ENCODE measurements at regions not wholly inside any gene's neighbourhood (a gene's known extent, or its start where the extent isn't known, plus 50 kb on each side); places are given as distances from the start of the nearest gene placed in this dataset.
"Not testable (repeated sequence)": the region's sequence is repeated elsewhere in the genome, so short reads cannot be mapped to it uniquely, and the experiment has no call there.

DNA sequence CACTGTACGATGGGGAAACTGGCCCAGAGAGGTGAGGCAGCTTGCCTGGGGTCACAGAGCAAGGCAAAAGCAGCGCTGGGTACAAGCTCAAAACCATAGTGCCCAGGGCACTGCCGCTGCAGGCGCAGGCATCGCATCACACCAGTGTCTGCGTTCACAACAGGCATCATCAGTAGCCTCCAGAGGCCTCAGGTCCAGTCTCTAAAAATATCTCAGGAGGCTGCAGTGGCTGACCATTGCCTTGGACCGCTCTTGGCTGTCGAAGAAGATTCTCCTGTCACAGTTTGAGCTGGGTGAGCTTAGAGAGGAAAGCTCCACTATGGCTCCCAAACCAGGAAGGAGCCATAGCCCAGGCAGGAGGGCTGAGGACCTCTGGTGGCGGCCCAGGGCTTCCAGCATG, 51.2 kb upstream of the IQSEC3 start:
- H3K4me3 Mint-ChIP-seq; H3K27ac Mint-ChIP-seq; H3K56ac ChIP-seq (ENCODE audit: insufficient read length, low read depth, low read length); H2AFZ ChIP-seq (ENCODE audit: low read length); H3K14ac ChIP-seq (ENCODE audit: insufficient read depth, low read length); H3K27me3 Mint-ChIP-seq (ENCODE audit: low read depth); H3K27ac ChIP-seq (ENCODE audit: insufficient read length, low read depth, low read length); H3K4me1 Mint-ChIP-seq; H3K23ac ChIP-seq (ENCODE audit: insufficient read length, low read depth, low read length); H2BK20ac ChIP-seq (ENCODE audit: low read depth, low read length, poor library complexity, severe bottlenecking); H4K8ac ChIP-seq (replicated peaks; ENCODE audit: insufficient read length, low read depth, low read length); H3K79me1 ChIP-seq (ENCODE audit: insufficient read depth, low read depth, low read length, poor library complexity, severe bottlenecking); H2BK12ac ChIP-seq (ENCODE audit: insufficient read length, low read depth, low read length); H3K9ac ChIP-seq (ENCODE audit: extremely low read depth, insufficient read length, low read length); H3K23me2 ChIP-seq (ENCODE audit: insufficient read length, low read depth, low read length, poor library complexity, severe bottlenecking); H4K5ac ChIP-seq (ENCODE audit: insufficient read length, low read depth, low read length); H2BK15ac ChIP-seq (ENCODE audit: low read depth, low read length); H4K20me1 ChIP-seq (ENCODE audit: control insufficient read depth, insufficient read depth, insufficient read length); H3K27me3 ChIP-seq (ENCODE audit: insufficient read depth, low read length); H3K9me3 ChIP-seq (ENCODE audit: control insufficient read depth, low read depth, low read length); H4K91ac ChIP-seq (ENCODE audit: insufficient read length, low read depth, low read length); H2BK120ac ChIP-seq (ENCODE audit: low read depth, low read length, poor library complexity, severe bottlenecking); H2AK5ac ChIP-seq (ENCODE audit: insufficient read length, low read length); H3T11ph ChIP-seq (ENCODE audit: low read length); H2BK5ac ChIP-seq (ENCODE audit: insufficient read length, low read length); DNase-seq; H3K4me2 ChIP-seq (ENCODE audit: insufficient read depth, insufficient read length, low read length); H3K79me2 ChIP-seq (ENCODE audit: insufficient read depth, low read length); H3K18ac ChIP-seq (ENCODE audit: insufficient read length, low read depth, low read length); H3K4me1 ChIP-seq (ENCODE audit: insufficient read depth, low read length); H3K4ac ChIP-seq (ENCODE audit: low read depth, low read length): not testable (repeated sequence)
- TF ChIP-seq, protein P1, sequence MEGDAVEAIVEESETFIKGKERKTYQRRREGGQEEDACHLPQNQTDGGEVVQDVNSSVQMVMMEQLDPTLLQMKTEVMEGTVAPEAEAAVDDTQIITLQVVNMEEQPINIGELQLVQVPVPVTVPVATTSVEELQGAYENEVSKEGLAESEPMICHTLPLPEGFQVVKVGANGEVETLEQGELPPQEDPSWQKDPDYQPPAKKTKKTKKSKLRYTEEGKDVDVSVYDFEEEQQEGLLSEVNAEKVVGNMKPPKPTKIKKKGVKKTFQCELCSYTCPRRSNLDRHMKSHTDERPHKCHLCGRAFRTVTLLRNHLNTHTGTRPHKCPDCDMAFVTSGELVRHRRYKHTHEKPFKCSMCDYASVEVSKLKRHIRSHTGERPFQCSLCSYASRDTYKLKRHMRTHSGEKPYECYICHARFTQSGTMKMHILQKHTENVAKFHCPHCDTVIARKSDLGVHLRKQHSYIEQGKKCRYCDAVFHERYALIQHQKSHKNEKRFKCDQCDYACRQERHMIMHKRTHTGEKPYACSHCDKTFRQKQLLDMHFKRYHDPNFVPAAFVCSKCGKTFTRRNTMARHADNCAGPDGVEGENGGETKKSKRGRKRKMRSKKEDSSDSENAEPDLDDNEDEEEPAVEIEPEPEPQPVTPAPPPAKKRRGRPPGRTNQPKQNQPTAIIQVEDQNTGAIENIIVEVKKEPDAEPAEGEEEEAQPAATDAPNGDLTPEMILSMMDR (conservative IDR thresholded peaks at IDR 0.05): peak; percentile 20; the same call in 1 of the 3 replicates
- no CpG with 5 or more reads among the region's 9 CpGs for WGBS (ENCODE audit: extremely low coverage, insufficient read length, low lambda C conversion rate)
- peaks cover 0 to 12% (median 5%) of the 10 kb centered on the region in 3 experiments; a peak in 5 of 7 replicates for H3K36me3 Mint-ChIP-seq (ENCODE audit: insufficient read depth in 1 of 3, low read depth in 3 of 3)
- H3K9me3 Mint-ChIP-seq: peaks cover 14 to 15% of the 10 kb centered on the region in 2 experiments

DNA sequence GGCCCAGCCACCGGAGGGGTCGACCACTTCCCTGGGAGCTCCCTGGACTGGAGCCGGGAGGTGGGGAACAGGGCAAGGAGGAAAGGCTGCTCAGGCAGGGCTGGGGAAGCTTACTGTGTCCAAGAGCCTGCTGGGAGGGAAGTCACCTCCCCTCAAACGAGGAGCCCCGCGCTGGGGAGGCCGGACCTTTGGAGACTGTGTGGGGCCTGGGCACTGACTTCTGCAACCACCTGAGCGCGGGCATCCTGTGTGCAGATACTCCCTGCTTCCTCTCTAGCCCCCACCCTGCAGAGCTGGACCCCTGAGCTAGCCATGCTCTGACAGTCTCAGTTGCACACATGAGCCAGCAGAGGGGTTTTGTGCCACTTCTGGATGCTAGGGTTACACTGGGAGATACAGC, 50.5 kb upstream of the IQSEC3 start:
- H2BK20ac ChIP-seq (ENCODE audit: low read depth, low read length, poor library complexity, severe bottlenecking); H3K27ac Mint-ChIP-seq; H2BK5ac ChIP-seq (ENCODE audit: insufficient read length, low read length); H3K9ac ChIP-seq (ENCODE audit: extremely low read depth, insufficient read length, low read length); H3K79me2 ChIP-seq (ENCODE audit: insufficient read depth, low read length); H3T11ph ChIP-seq (ENCODE audit: low read length); H3K4me2 ChIP-seq (ENCODE audit: insufficient read depth, insufficient read length, low read length); H3K4ac ChIP-seq (ENCODE audit: low read depth, low read length); H4K20me1 ChIP-seq (ENCODE audit: control insufficient read depth, insufficient read depth, insufficient read length); H3K23ac ChIP-seq (ENCODE audit: insufficient read length, low read depth, low read length); H3K4me3 Mint-ChIP-seq; H3K14ac ChIP-seq (ENCODE audit: insufficient read depth, low read length); H3K23me2 ChIP-seq (ENCODE audit: insufficient read length, low read depth, low read length, poor library complexity, severe bottlenecking); H3K56ac ChIP-seq (ENCODE audit: insufficient read length, low read depth, low read length); DNase-seq; H3K27ac ChIP-seq (ENCODE audit: insufficient read length, low read depth, low read length); H3K27me3 Mint-ChIP-seq (ENCODE audit: low read depth); H3K4me1 Mint-ChIP-seq; H3K9me3 ChIP-seq (ENCODE audit: control insufficient read depth, low read depth, low read length); H3K4me1 ChIP-seq (ENCODE audit: insufficient read depth, low read length); H2BK120ac ChIP-seq (ENCODE audit: low read depth, low read length, poor library complexity, severe bottlenecking); H3K79me1 ChIP-seq (ENCODE audit: insufficient read depth, low read depth, low read length, poor library complexity, severe bottlenecking); H2BK15ac ChIP-seq (ENCODE audit: low read depth, low read length); H2BK12ac ChIP-seq (ENCODE audit: insufficient read length, low read depth, low read length); H3K18ac ChIP-seq (ENCODE audit: insufficient read length, low read depth, low read length); H4K5ac ChIP-seq (ENCODE audit: insufficient read length, low read depth, low read length); H3K27me3 ChIP-seq (ENCODE audit: insufficient read depth, low read length); H2AFZ ChIP-seq (ENCODE audit: low read length); H2AK5ac ChIP-seq (ENCODE audit: insufficient read length, low read length); H4K8ac ChIP-seq (replicated peaks; ENCODE audit: insufficient read length, low read depth, low read length); H4K91ac ChIP-seq (ENCODE audit: insufficient read length, low read depth, low read length): not testable (repeated sequence)
- Mint-ChIP-seq H3K36me3 (ENCODE audit: insufficient read depth in 1 of 3, low read depth in 3 of 3) (peaks cover 3 to 16% (median 9%) of the 10 kb centered on the region in 3 experiments; a peak in 5 of 7 replicates), H3K9me3 (peaks cover 14 to 15% of the 10 kb centered on the region in 2 experiments)
- no CpG with 5 or more reads among the region's 9 CpGs for WGBS (ENCODE audit: extremely low coverage, insufficient read length, low lambda C conversion rate)

Data from H9 (cell line).